HCT116 (cell line): ENCODE measurements at regions not wholly inside any gene's neighbourhood (a gene's known extent, or its start where the extent isn't known, plus 50 kb on each side); places are given as distances from the start of the nearest gene placed in this dataset.

Source experiments
- ATAC-seq: fragments of 200-7000 bp; cut with Tn5 transposase; 2 replicates; pipeline ENCODE4 v1.9.1; 2020; ENCODE audit warnings: mild to moderate bottlenecking, moderate library complexity
- BruUV-seq: library from RNA; stranded (reverse); fragments of 400-500 nt; replicated peaks from 2 replicates; lab custom pipeline; 2021; lab: Mats Ljungman, UMichigan
- CTCF ChIA-PET: fragments of 300-600 bp; sonication (Branson Sonifier 250); formaldehyde crosslinking; loops from one replicate; lab custom pipeline; 2021; ENCODE audit warnings: antibody characterized with exemption; lab: Charles Lee
- POLR2A ChIA-PET: fragments of 300-600, 350-600 bp; sonication (Branson Sonifier 250); formaldehyde crosslinking; loops from one replicate; lab custom pipeline; 2021; ENCODE audit warnings: antibody characterized with exemption; lab: Charles Lee
- RAD21 ChIA-PET, 2 experiments: fragments of 300-600 bp; sonication (Branson Sonifier 250); formaldehyde crosslinking; loops; one replicate each; lab custom pipeline; 2023; ENCODE audit warnings: low total read pairs in 2 of 2; ENCODE audit not compliant: uncharacterized antibody in 2 of 2, unreplicated experiment in 2 of 2, low non-redundant PET in 1 of 2; lab: Charles Lee
- DNase-seq: peaks from one replicate; pipeline ENCODE4 v3.0.0-alpha.2; 2010; ENCODE audit warnings: low read depth, low spot score
- H2AFZ ChIP-seq: fragments of 200-600 bp; shearing (Covaris generic), sonication (generic); 2 replicates; pipeline ENCODE4 v1.6.1; 2017; ENCODE audit warnings: low read depth, mixed run types, mixed read lengths, antibody characterized with exemption, low read length; ENCODE audit not compliant: poor library complexity, severe bottlenecking
- H3K27ac ChIP-seq: 2 replicates; pipeline ENCODE4 v1.5.1; 2012; ENCODE audit warnings: low read depth, low read length
- H3K27me3 ChIP-seq: fragments of 200-600 bp; sonication (generic); 2 replicates; pipeline ENCODE4 v1.6.1; 2016; ENCODE audit warnings: mixed run types, low read length, mixed read lengths; ENCODE audit not compliant: insufficient read depth
- H3K36me3 ChIP-seq, 2 experiments: fragments of 200-500 bp in 1 of 2; fragments of 200-600 bp in 1 of 2; sonication (Bioruptor generic) in 1 of 2; sonication (generic) in 1 of 2; 2 replicates each; pipeline versions ENCODE4 v1.5.1 to v1.6.1; 2014 to 2016; ENCODE audit warnings: low read length in 2 of 2, inconsistent platforms in 1 of 2, mixed read lengths in 1 of 2, mixed run types in 1 of 2; ENCODE audit not compliant: insufficient read depth in 2 of 2, control insufficient read depth in 1 of 2
- H3K4me1 ChIP-seq, 2 experiments: fragments of 200-600 bp in 1 of 2; sonication (generic) in 1 of 2; 2 replicates each; pipeline versions ENCODE4 v1.5.1 to v1.6.1; 2012 to 2017; ENCODE audit warnings: low read length in 2 of 2, inconsistent platforms in 1 of 2, mild to moderate bottlenecking in 1 of 2, mixed read lengths in 1 of 2, mixed run types in 1 of 2, moderate library complexity in 1 of 2; ENCODE audit not compliant: insufficient read depth in 2 of 2, control insufficient read depth in 1 of 2
- H3K4me2 ChIP-seq: fragments of 200-600 bp; sonication (generic); 2 replicates; pipeline ENCODE4 v1.6.1; 2017; ENCODE audit warnings: mixed run types, low read length, mixed read lengths
- H3K4me3 ChIP-seq, 2 experiments: fragments of 200-600 bp in 1 of 2; sonication (generic) in 1 of 2; replicated peaks in 1 of 2; 2 replicates each; pipeline ENCODE4 v1.5.1; 2011 to 2016; ENCODE audit warnings: low read length in 2 of 2, control low read depth in 1 of 2, low read depth in 1 of 2, mild to moderate bottlenecking in 1 of 2, mixed read lengths in 1 of 2, mixed run types in 1 of 2
- H3K79me2 ChIP-seq: fragments of 200-600 bp; sonication (generic); 2 replicates; pipeline ENCODE4 v1.6.1; 2017; ENCODE audit warnings: mild to moderate bottlenecking, mixed run types, low read length, moderate library complexity, mixed read lengths; ENCODE audit not compliant: insufficient read depth
- H3K9ac ChIP-seq: fragments of 200-600 bp; sonication (generic); 2 replicates; pipeline ENCODE4 v1.6.1; 2016; ENCODE audit warnings: low read length, mixed read lengths
- H3K9me2 ChIP-seq: fragments of 200-600 bp; sonication (generic), shearing (Covaris generic); 2 replicates; pipeline ENCODE4 v1.6.1; 2017; ENCODE audit warnings: mixed run types, mild to moderate bottlenecking, moderate library complexity; ENCODE audit not compliant: insufficient read depth
- H3K9me3 ChIP-seq, 2 experiments: fragments of 200-500 bp in 1 of 2; fragments of 200-600 bp in 1 of 2; sonication (Bioruptor generic) in 1 of 2; sonication (generic) in 1 of 2; 2 replicates each; pipeline ENCODE4 v1.6.1; 2014 to 2017; ENCODE audit warnings: low read length in 2 of 2, mixed read lengths in 2 of 2, inconsistent platforms in 1 of 2, low read depth in 1 of 2, mild to moderate bottlenecking in 1 of 2, mixed run types in 1 of 2, moderate library complexity in 1 of 2; ENCODE audit not compliant: control insufficient read depth in 1 of 2, insufficient read depth in 1 of 2
- H4K20me1 ChIP-seq: fragments of 200-600 bp; sonication (generic), shearing (Covaris generic); 2 replicates; pipeline ENCODE4 v1.6.1; 2017; ENCODE audit warnings: mixed run types, mild to moderate bottlenecking, moderate library complexity; ENCODE audit not compliant: insufficient read depth
- EZH2 ChIP-seq: fragments of 200-600 bp; sonication (generic); IDR thresholded peaks from 2 replicates; pipeline ENCODE4 v1.6.1; 2017; ENCODE audit warnings: antibody characterized with exemption, mixed run types
- EZH2phosphoT487 ChIP-seq: fragments of 200-600 bp; IDR thresholded peaks from 2 replicates; pipeline ENCODE4 v1.6.1; 2018; ENCODE audit warnings: antibody characterized with exemption, borderline replicate concordance
- JUND ChIP-seq: IDR thresholded peaks from 2 replicates; pipeline ENCODE4 v1.6.1; 2012
- POLR2A ChIP-seq: IDR thresholded peaks from 2 replicates; pipeline ENCODE4 v1.7.0; 2011; ENCODE audit warnings: borderline replicate concordance; ENCODE audit not compliant: insufficient read depth, insufficient read length; ENCODE audit errors: extremely low read depth
- POLR2AphosphoS5 ChIP-seq: IDR thresholded peaks from 2 replicates; pipeline ENCODE4 v1.6.1; 2011; ENCODE audit warnings: mild to moderate bottlenecking, low read depth, low read length, moderate library complexity
- SIN3A ChIP-seq: IDR thresholded peaks from 2 replicates; pipeline ENCODE4 v1.6.1; 2012; ENCODE audit warnings: low read depth
- SP1 ChIP-seq: IDR thresholded peaks from 2 replicates; pipeline ENCODE4 v1.6.1; 2012; ENCODE audit warnings: low read depth
- SRF ChIP-seq: IDR thresholded peaks from 2 replicates; pipeline ENCODE4 v1.6.1; 2012; ENCODE audit warnings: low read depth
- TCF7L2 ChIP-seq: IDR thresholded peaks from 2 replicates; pipeline ENCODE4 v1.7.0; 2011; ENCODE audit warnings: borderline replicate concordance, inconsistent platforms; ENCODE audit not compliant: insufficient read depth, insufficient read length; ENCODE audit errors: extremely low read depth
- YY1 ChIP-seq: IDR thresholded peaks from 2 replicates; pipeline ENCODE4 v1.6.1; 2011; ENCODE audit warnings: low read length, low read depth, moderate library complexity, mild to moderate bottlenecking; ENCODE audit not compliant: insufficient replicate concordance; ENCODE audit errors: extremely low read depth
- ZNF274 ChIP-seq: fragments of 200-500 bp; sonication (Bioruptor generic); IDR thresholded peaks from 2 replicates; pipeline ENCODE4 v1.6.1; 2014; ENCODE audit warnings: mild to moderate bottlenecking, low read depth, low read length, inconsistent platforms
- intact Hi-C: fragments of 100-400 bp; cut with micrococcal nuclease; formaldehyde crosslinking; loops from 2 replicates; pipeline ENCODE4 v1.10.0; 2022

DNA sequence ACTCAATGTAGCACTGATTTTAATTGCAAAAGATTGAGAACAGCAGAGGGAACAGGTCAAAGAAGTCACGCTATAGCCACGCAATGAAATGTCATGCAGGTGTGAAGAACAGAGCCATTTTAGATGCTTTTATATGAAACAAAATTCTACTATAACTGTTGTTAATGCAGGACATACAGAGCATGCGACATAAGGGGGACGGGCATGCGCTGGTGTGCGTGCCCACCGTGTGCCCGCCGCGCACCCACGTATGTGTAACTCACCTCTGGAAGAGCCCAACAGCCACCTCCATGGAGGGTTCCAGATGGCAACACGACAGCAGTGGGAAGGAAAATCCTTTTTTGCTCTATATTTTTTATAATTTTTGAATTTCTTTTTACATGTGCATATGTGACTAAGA lies 410.0 kb upstream of the RNF32 start:
- Histone ChIP-seq H2AFZ (no peak overlapping the region), H3K79me2 (no peaks in the 10 kb centered on the region), H3K36me3 (no peaks in the 10 kb centered on the region), H3K9me2 (no peaks in the 10 kb centered on the region), H3K9ac (no peak overlapping the region), H3K4me1 (no peaks in the 10 kb centered on the region), H3K9me3 (no peaks in the 10 kb centered on the region), H3K27me3 (0 out of 2 replicates have a peak, but pooled peaks cover 3% of the 10 kb centered on the region), H3K27ac (no peak overlapping the region), H4K20me1 (no peaks in the 10 kb centered on the region), H3K4me3 (no peak overlapping the region), H3K4me2 (no peak overlapping the region)
- TF ChIP-seq JUND, result no peak
- no peak for TF ChIP-seq EZH2
- no peak for TF ChIP-seq TCF7L2
- TF ChIP-seq POLR2A, result no peak
- TF ChIP-seq EZH2phosphoT487, result no peak
- TF ChIP-seq SRF, result no peak
- no peak for TF ChIP-seq POLR2AphosphoS5
- TF ChIP-seq SP1, result no peak
- ChIA-PET CTCF (no interaction called here), POLR2A (no interaction called here), RAD21 (no interaction called here)
- DNase-seq, result no peak
- BruUV-seq, result no TSS peak
- ATAC-seq, result no peak
- intact Hi-C loops, result no loop called here

DNA sequence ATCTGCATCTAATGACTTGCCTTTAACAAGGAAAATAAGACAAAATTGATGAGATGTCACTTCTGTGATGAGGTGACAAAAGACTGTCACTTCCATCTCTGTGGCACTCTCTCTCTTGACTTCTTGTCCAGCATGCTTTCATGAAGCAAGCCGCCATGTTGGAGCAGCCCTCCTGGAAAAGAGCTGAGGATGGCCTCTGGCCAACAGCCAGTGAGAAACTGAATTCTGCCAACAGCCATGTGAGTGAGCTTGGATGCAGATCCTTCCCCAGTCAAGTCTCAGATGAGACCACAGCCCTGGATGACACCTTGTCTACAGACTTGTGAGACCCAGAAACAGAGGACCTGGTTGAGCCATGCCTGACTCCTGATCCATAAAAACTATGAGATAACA lies 412.6 kb upstream of the SHH start:
- H2AFZ ChIP-seq, result no peak overlapping the region
- H3K9ac ChIP-seq, result no peak overlapping the region
- no peaks in the 10 kb centered on the region for H3K4me1 ChIP-seq
- H3K27me3 ChIP-seq, result 0 out of 2 replicates have a peak, but pooled peaks cover 5% of the 10 kb centered on the region
- intact Hi-C loops, result no loop called here
- ChIA-PET POLR2A (no interaction called here), CTCF (no interaction called here), RAD21 (no interaction called here)
- ATAC-seq (no peak), DNase-seq (no peak)
- no peaks in the 10 kb centered on the region for H3K36me3 ChIP-seq
- BruUV-seq, result no TSS peak
- H3K4me2 ChIP-seq, result no peak overlapping the region
- H3K9me2 ChIP-seq, result no peaks in the 10 kb centered on the region
- no peaks in the 10 kb centered on the region for H3K9me3 ChIP-seq
- no peaks in the 10 kb centered on the region for H3K79me2 ChIP-seq
- no peak overlapping the region for H3K4me3 ChIP-seq
- no peaks in the 10 kb centered on the region for H4K20me1 ChIP-seq
- TF ChIP-seq SIN3A (no peak), ZNF274 (no peak), YY1 (no peak)
- H3K27ac ChIP-seq, result no peak overlapping the region
